HG02763 (cell line): ENCODE measurements at regions not wholly inside any gene's neighbourhood (a gene's known extent, or its start where the extent isn't known, plus 50 kb on each side); places are given as distances from the start of the nearest gene placed in this dataset.

Experiments
- ATAC-seq: cut with Tn5 transposase; IDR thresholded peaks from one replicate; pipeline ENCODE4 v1.9.1; 2021; ENCODE audit warnings: mild to moderate bottlenecking, moderate library complexity; ENCODE audit not compliant: unreplicated experiment

DNA sequence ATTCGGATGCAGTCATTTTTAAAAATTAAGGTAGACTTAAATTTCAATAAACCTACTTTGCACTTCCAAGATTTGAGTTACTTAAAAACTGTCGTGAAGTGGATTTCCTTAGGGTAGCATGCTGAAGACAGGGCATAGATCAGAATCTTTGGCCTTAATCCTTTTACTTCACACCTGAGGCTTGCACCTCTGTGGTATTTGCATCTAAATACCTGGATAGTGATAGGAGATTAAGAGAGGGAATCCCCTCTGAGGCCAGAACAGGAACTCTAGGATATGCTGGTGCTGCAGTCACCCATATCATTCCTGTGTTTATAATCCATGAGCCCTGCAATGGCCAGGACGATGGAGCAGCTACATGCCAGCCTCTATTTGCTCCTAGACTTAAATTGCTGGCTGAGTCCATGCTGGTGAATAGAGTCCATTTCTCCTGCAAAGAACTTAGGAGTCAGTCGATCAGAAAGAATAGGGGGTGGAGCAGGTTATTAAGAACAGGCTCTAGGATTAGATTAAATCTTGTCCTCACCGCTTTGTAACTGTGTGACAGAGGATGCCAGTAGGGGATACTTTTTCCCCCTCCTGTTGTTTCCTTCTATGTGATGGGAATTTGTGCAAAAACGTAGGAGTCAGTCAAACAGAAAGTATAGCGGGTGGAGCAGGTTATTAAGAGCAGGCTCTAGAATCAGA lies 333.6 kb downstream of the DUSP10 start:
- ATAC-seq: no peak

- no peak for ATAC-seq
Observed at GRCh38 chr1:221411283-221411682, 330.6 kb downstream of the DUSP10 start.

DNA sequence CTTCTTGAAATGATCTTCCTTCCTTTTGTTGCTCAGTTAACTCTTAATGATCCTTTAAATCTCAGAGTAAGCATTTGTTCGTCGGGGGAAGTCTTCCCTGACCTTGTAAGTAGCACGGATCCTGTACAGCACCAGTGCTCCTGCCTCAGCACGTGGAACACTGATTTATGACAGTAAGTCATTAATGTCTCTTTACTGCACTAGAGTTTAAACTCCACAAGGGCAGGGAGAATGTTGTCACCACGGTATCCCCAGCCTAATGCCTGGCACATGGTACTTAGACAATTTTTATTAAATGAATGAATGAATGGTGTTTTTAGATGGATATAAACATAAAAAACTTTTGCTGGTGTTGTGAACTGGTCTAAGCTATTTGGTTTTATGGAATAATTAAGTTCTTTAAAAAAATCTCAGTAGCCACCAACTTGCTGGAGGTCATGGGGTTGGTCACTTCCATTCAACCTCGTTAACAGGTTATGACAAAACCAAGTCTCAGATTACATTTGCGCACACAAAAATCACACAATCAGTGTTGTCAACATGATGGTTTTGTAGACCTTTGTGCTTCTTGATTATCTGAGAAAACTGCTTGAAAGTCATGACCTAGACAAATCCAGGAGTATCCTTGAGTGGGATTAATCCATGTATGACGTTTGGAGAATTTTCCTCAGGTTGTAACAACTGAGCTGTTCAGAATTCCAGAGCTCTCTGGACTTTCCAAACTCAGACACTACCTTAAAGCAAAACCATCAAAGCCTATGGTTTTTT lies 326.9 kb downstream of the DUSP10 start:
- no peak for ATAC-seq

DNA sequence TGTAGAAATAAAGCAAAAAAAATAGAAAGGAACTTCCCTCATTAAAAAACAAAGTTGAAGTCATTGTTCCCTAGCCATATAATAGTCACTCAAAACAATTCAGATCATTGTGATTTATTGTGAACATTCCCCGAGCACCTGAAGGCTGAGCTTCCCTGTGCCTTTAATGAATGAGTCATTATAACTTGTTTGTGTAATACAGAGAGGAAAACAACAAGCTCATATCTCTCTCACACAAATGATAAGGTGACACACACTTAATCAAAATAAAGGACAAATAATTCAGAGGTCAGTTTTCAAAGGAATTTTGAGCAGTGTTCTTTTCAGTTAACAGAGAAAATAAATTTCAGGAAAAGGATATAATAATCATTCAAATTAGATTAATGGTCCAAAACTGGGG lies 326.2 kb downstream of the DUSP10 start:
- no peak for ATAC-seq

GRCh38 chr1:221416142-221416541 lies 325.7 kb downstream of the DUSP10 start:
- no peak for ATAC-seq

GRCh38 chr1:221416723-221417122 lies 325.2 kb downstream of the DUSP10 start:
- ATAC-seq: no peak

DNA sequence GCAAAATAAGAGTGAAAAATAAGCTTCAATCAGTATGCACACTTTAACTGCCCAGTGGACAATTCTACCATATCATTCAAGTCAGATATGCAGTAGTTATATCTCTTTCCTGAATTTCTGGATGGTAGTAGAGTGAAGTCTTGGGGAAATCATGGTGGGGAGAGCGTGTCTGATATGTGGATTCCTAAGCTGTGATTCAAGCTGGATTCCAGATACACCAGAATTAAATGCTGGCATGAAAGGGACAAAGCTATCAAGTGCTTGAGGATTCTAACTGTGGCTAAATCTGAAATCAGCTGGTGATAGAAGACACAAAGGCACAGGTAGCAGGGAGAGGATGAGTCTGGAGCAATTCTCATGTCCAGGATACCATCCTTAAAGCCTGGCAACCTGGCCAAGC lies 323.5 kb downstream of the DUSP10 start:
- ATAC-seq: no peak

DNA sequence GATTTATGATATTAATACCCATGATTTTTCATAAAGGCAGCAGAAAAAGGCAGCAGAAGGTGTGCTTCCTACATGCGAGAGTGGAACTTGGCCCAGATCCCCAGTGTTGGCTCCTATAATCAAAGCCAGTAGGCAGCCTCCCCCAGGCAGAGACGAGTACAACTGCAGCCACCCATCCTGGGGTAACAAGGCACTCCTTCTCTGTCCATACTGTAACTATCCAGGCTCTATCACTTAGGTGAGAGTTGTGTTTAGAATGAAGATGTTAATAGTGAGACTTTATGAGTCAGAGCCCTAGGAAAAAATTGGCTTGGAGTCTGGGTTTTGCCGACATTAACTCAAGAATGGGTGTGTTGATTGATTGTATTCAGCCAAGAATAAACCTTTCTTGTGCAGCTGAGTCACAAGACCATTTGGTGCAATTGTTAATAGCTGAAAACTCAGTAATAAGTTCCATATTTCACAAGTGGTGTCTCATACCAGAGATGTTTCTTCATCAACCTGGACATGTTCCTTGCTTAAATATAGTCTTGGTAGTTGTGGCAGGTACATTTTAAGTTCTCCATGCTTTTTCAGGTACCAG lies 322.3 kb downstream of the DUSP10 start:
- no peak for ATAC-seq

DNA sequence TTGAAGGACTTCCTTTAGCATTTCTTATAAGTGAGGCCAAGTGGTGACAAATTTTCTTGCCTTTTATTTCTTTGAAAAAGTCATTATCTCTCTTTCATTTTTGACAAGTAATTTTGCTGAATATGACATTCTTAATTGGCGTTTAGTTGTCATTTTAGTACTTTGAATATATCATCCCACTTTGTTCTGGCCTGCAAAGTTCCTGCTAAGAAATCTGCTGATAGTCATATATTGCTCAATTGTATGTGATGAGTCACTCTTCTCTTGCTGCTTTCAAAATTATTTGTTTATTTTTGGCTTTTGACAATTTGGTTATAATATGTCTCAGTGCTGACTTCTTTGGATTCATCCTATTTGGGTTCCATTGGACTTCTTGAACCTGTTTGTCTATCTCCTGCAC lies 312.6 kb downstream of the DUSP10 start:
- ATAC-seq: no peak

- ATAC-seq: no peak
Observed at GRCh38 chr1:221430152-221430960, 311.5 kb downstream of the DUSP10 start.

GRCh38 chr1:221431068-221431651 lies 310.7 kb downstream of the DUSP10 start:
- ATAC-seq: no peak

- ATAC-seq: no peak
Observed at GRCh38 chr1:221431961-221432360, 309.9 kb downstream of the DUSP10 start.

DNA sequence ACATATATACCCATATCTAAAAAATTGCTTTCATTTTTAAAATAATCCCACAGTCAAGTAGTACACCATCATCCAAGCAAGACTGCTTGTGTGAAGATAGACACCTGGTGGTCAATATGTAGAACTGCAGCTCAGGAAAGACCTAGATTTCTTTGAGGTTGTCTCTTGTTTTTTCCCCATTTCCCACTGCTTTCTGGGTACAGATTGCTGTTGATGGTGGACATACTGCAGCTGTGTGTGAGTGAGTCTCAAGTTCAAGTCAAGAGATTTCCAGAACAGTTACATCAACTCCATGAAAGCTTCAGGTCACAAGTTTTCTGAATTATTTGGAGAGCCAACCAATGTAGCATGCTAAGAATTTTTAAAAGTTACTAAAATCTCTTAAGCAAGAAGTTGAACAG lies 306.4 kb downstream of the DUSP10 start:
- ATAC-seq: peak; percentile 64

DNA sequence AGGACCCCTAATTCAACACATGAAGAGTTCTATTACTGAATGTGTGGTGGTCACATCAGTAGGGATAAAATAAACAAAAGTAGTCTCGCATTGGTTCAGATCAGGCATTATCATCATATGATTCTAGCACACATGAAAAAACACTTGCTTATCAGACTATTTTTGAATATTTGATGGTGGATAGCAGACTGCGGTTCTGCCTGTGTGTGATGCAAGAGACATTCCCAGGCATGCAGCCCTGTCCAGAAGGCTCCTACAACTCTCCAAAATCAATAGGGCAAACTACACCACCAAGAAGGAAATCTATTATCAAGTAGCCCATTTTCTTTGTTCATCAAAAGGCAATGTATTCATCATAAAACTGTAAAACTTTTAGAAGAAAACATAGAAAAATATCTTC lies 304.7 kb downstream of the DUSP10 start:
- ATAC-seq: no peak

- ATAC-seq: no peak
Observed at GRCh38 chr1:221437926-221438325, 304.0 kb downstream of the DUSP10 start.

DNA sequence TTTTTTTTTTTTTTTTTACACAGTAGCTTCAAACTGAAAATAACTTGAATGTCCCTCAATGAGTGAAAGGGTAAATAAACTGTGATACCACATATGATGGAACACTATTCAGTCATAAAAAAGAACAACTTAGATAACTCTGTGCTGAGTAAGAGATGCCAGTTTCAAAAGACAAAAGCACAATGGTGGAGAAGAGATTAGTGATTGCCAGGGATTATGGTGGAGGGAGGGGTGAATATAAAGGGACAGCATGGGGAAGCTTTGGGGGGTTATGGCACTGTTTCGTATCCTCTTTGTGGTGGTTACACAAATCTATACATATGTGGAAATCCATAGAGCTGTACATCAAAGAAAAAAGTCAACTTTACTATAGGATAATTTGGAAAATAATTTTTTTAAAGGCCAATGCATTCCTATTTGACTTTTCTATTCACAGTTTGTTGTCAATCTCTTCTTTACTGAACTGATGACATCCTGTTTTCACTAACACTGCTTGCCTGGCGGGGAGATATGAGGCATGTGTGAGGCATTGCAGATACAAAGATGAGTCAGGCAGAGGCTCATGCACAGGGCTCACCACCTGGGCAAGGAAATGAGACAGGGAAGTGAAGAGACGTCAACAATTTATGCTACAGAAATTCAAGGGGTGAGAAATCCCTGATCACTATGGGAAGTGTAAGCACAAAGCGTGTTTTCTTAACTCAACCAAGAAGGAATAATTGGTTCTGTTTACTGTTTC lies 302.7 kb downstream of the DUSP10 start:
- ATAC-seq: no peak

DNA sequence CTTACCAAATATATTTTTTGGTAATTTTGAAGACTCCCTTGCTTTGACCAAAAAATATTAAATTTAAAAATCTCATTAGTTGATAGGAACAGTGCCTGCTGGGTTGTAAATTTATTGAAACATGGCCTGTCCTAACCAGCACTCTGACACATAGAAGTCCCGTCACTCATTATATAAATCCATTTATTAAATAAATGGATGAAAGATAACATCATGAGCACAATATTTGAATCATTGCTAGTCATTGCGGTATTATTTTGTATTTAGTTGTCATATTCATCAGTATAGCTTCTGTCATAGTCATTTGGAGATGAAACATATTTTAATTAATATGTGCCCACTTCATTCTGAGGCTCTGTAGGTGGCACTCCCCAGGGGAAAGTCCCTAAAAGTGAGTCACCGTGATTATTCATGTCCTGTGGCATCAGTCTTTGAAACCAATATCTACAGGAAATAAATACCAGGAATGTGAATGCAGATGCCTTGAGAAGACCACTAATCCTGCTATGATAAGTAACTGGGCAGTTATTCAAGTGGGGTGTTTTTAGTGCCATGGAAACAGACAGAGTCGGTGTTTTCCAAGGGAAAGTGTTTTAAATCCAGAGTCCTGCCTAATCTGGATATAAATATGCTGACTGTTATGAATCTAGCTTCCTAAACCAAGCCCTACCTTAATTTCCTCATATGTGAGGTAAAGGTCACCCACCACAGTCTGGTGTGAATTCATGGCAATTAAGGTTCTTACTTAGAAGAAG lies 302.0 kb downstream of the DUSP10 start:
- no peak for ATAC-seq

- ATAC-seq: no peak
Observed at GRCh38 chr1:221440658-221441057, 301.2 kb downstream of the DUSP10 start.

GRCh38 chr1:221442056-221442455 lies 299.8 kb downstream of the DUSP10 start:
- ATAC-seq: no peak

DNA sequence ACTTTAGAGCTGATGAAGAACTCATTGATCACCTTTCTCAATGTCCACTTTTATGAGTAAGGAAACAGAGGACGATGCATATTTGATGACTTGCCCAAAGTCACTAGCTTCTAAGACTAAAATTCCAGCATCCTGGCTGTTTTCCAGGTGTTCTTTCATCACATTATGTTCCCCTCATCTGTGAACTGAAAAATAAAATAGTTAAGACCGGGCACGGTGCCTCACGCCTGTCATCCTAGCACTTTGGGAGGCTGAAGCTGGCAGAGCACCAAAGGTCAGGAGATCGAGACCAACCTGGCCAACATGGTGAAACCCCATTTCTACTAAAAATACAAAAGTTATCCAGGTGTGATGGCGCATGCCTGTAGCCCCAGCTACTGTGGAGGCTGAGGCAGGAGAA lies 297.5 kb downstream of the DUSP10 start:
- ATAC-seq: no peak
